ENCODE measurements at regions not wholly inside any gene's neighbourhood (a gene's known extent, or its start where the extent isn't known, plus 50 kb on each side); places are given as distances from the start of the nearest gene placed in this dataset.
A peak's percentile ranks its signal among the peaks of the same experiment; 100 is the strongest.

GRCh38 chr11:116530705-116531104 lies 242.1 kb downstream of the BUD13 start:
- no peaks in the 10 kb centered on the region for H3K4me1 Mint-ChIP-seq (ENCODE audit: low read depth in 2 of 2)
- DNase-seq (ENCODE audit: low spot score) (no peak), ATAC-seq (no peak)
- H3K9me3 Mint-ChIP-seq: no peaks in the 10 kb centered on the region
- H3K27ac Mint-ChIP-seq: no peak overlapping the region
- peaks cover 31 to 43% of the 10 kb centered on the region in 2 donors for H3K27me3 Mint-ChIP-seq
- no peaks in the 10 kb centered on the region for H3K36me3 Mint-ChIP-seq
- no peak overlapping the region for H3K4me3 Mint-ChIP-seq

- no peaks in the 10 kb centered on the region for H3K4me1 Mint-ChIP-seq (ENCODE audit: low read depth in 2 of 2)
- H3K9me3 Mint-ChIP-seq: no peaks in the 10 kb centered on the region
- no peaks in the 10 kb centered on the region for H3K36me3 Mint-ChIP-seq
- H3K4me3 Mint-ChIP-seq: no peak overlapping the region
- H3K27ac Mint-ChIP-seq: no peak overlapping the region
- no peak for DNase-seq (ENCODE audit: low spot score)
- ATAC-seq: no peak
- peaks cover 29 to 38% of the 10 kb centered on the region in 2 donors for H3K27me3 Mint-ChIP-seq
Measured at GRCh38 chr11:116529271-116529670, 243.5 kb downstream of the BUD13 start.

DNA sequence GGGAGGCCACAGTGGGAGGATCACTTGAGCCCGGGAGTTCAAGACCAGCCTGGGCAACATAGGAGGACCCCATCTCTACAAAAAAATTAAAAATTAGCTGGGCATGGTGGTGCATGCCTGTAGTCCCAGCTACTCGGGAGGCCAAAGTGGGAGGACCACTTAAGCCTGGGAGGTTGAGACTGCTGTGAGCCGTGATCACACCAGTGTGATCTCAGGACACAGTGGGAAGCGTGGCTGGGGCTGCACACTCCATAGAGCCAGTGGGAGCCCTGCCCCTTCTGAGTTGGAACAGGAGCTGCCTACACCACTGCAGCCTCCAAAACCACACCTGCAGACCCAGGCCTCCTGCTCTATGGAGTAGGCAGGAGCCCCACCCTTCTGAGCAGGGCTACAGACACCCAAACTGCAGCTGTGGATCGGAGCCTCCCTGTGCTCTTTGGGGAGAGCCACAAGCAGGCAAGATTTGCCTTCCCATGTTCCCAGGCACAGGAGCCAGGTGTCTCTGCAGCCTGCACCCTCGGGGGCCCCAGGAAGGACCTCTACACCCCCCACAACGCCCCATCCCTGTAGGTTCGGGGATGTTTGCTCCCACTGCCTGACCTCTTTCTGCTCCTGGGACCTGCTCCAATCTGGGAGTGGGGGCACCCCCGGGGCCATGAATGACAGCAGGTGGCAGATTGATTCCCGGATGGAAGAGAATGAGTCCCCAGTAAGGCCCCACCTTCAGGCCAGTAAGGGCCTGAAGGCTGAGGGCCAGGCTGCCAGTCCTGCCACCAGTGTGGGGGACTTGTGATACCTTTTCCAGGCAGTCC lies 245.4 kb downstream of the BUD13 start:
- Mint-ChIP-seq H3K9me3 (no peaks in the 10 kb centered on the region), H3K4me3 (no peak overlapping the region), H3K27me3 (peaks cover 28 to 33% of the 10 kb centered on the region in 2 donors), H3K27ac (no peak overlapping the region), H3K36me3 (no peaks in the 10 kb centered on the region), H3K4me1 (ENCODE audit: low read depth in 2 of 2) (no peaks in the 10 kb centered on the region)
- DNase-seq (ENCODE audit: low spot score): no peak
- ATAC-seq: peak in 1 of 2 donors; percentile 52

DNA sequence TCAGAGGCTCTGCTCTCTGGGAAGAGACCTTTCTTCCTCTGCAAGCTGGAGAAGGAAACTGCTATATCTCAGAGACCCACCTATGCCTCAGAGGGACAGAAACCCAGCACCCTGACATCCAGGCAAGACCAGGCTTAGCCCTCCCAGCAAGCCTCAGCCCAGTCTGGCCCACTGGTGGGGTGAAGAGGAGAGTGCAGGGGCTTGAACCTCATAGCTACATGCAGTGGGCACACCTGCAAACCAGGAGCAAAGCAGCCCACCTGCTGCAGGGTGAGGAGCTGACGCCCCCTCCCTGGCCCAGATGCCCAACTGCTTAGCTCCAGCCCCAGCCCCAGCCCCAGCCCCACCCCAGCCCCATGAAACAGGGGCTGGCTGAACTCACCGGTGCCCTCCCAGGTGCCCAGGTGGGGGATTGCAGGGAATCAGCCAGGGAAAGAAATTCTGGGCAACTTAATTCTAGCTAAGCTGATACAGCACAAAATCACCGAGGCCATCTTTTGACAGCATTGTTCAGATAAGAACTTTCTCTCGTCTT lies 246.8 kb downstream of the BUD13 start:
- Mint-ChIP-seq H3K36me3 (no peaks in the 10 kb centered on the region), H3K27me3 (peaks cover 22 to 29% of the 10 kb centered on the region in 2 donors), H3K4me3 (no peak overlapping the region), H3K9me3 (no peaks in the 10 kb centered on the region), H3K4me1 (ENCODE audit: low read depth in 2 of 2) (no peaks in the 10 kb centered on the region), H3K27ac (no peak overlapping the region)
- DNase-seq (ENCODE audit: low spot score) (no peak), ATAC-seq (peak in 1 of 2 donors; percentile 59)

- no peak for DNase-seq (ENCODE audit: low spot score)
- H3K27me3 Mint-ChIP-seq: peaks cover 38 to 66% of the 10 kb centered on the region in 2 donors
- no peaks in the 10 kb centered on the region for H3K36me3 Mint-ChIP-seq
- H3K9me3 Mint-ChIP-seq: no peaks in the 10 kb centered on the region
- no peak overlapping the region for H3K27ac Mint-ChIP-seq
- no peaks in the 10 kb centered on the region for H3K4me1 Mint-ChIP-seq (ENCODE audit: low read depth in 2 of 2)
- no peak for ATAC-seq
- H3K4me3 Mint-ChIP-seq: no peak overlapping the region
Measured at GRCh38 chr11:116519499-116519898, 253.3 kb downstream of the BUD13 start.

GRCh38 chr11:116518141-116518540 lies 254.6 kb downstream of the BUD13 start:
- no peak for ATAC-seq
- no peak overlapping the region for H3K4me3 Mint-ChIP-seq

DNA sequence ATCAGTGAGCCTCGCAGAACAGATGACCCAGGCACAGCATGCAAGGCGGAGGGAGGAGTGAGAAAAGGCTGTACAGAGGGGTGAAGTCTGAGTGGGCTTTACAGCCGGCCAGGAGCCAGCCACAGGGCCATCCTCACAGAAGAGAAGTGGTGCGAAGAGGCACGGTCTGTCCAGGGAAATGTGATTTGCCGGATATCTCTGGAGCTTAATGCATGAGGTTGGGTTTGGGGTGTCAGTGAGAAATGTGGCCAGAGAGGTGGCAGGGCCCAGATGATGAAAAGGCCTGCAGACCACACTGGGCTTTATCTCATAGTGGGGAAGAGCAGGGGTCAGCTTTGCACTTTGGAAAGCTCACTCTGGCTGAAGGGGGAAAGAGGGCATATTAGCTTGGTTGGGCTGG lies 255.2 kb downstream of the BUD13 start:
- ATAC-seq (no peak), DNase-seq (ENCODE audit: low spot score) (no peak)
- Mint-ChIP-seq H3K27me3 (peaks cover 41 to 71% of the 10 kb centered on the region in 2 donors), H3K4me1 (ENCODE audit: low read depth in 2 of 2) (no peaks in the 10 kb centered on the region), H3K4me3 (no peak overlapping the region), H3K9me3 (no peaks in the 10 kb centered on the region), H3K27ac (no peak overlapping the region), H3K36me3 (no peaks in the 10 kb centered on the region)

More at GRCh38 chr11:116518141-116518540, 254.6 kb downstream of the BUD13 start:
- H3K27me3 Mint-ChIP-seq: peaks cover 40 to 72% of the 10 kb centered on the region in 2 donors
- no peak overlapping the region for H3K27ac Mint-ChIP-seq
- DNase-seq (ENCODE audit: low spot score): no peak
- no peaks in the 10 kb centered on the region for H3K9me3 Mint-ChIP-seq
- no peaks in the 10 kb centered on the region for H3K4me1 Mint-ChIP-seq (ENCODE audit: low read depth in 2 of 2)
- H3K36me3 Mint-ChIP-seq: no peaks in the 10 kb centered on the region

DNA sequence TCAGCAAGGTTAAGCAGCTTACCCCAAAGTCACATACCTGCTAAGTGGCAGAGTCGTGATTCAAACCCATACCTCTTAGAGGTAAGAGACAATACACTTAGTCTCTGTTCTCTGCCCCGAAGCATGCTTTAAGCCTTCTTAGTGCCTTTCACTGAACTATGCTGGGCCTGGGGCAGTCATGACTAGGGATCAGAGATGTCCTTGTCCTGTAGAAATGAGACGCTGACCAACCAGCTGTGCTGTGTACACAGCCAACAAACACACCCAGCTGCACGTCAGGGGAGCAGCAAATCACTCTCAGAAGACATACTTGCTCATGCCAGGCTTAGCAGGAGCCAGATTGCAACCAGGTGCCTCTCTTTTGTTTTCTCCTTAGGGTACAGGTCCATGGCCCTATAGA lies 255.7 kb downstream of the BUD13 start:
- Mint-ChIP-seq H3K36me3 (no peaks in the 10 kb centered on the region), H3K27me3 (peaks cover 37 to 66% of the 10 kb centered on the region in 2 donors), H3K4me3 (no peak overlapping the region), H3K27ac (no peak overlapping the region), H3K4me1 (ENCODE audit: low read depth in 2 of 2) (no peaks in the 10 kb centered on the region), H3K9me3 (no peaks in the 10 kb centered on the region)
- no peak for DNase-seq (ENCODE audit: low spot score)
- no peak for ATAC-seq

DNA sequence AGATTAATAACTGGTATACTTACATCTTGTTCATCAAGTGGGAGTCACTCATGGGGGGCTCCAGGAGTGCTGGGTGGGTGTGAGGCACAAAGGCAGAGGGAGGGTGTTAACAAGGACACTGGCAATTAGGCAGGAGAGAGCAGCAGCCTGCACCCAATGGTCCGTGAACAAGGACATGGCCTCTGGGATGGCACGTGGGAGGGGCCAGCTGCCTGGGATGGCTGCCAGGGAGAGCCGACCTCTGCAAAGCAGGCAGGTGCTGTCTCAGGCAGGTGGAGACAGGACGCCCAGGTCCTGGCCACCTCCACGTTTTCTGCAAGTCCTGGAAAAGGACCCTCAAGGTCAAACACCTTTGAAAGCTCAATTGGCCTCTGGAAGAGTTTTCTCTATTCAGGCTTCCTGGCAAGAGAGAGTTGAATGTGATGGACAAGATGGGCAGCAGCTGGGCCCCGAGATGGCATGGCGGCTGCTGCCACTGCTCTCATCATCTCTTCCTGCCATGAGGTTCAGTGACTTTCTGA lies 257.1 kb downstream of the BUD13 start:
- Mint-ChIP-seq H3K4me1 (ENCODE audit: low read depth in 2 of 2) (no peaks in the 10 kb centered on the region), H3K36me3 (no peaks in the 10 kb centered on the region), H3K9me3 (no peaks in the 10 kb centered on the region), H3K4me3 (no peak overlapping the region), H3K27ac (no peak overlapping the region), H3K27me3 (peaks cover 37 to 60% of the 10 kb centered on the region in 2 donors)
- DNase-seq (ENCODE audit: low spot score) (no peak), ATAC-seq (no peak)

GRCh38 chr11:116513894-116514293 lies 258.9 kb downstream of the BUD13 start:
- Mint-ChIP-seq H3K36me3 (no peaks in the 10 kb centered on the region), H3K27ac (no peak overlapping the region), H3K27me3 (peaks cover 27 to 60% of the 10 kb centered on the region in 2 donors), H3K4me3 (no peak overlapping the region), H3K9me3 (no peaks in the 10 kb centered on the region), H3K4me1 (ENCODE audit: low read depth in 2 of 2) (no peaks in the 10 kb centered on the region)
- ATAC-seq (no peak), DNase-seq (ENCODE audit: low spot score) (no peak)

DNA sequence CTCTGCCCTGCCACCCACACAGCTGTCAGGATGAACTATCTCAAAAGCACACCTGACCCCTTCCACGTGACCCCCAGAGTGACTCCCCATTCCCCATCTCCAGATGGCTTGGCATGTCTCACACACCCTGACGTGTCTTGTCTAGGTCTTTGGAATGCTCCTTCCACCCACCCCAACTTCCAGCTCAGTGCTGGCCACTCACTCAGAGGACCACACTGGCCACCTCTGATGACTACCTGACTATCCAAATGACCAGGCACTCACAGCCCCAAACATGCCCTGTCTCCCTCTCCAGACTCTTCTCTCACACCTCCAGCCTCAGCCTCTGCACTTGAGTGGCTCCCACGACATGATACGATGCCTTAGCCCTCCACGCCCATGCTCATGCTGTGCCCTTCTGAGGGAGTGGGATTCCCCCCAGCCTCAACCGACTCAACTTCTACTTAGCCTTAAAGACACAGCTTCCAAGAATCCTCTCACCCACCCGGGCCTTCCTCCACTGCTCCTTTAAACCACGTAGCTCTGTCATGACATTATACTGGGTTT lies 259.4 kb downstream of the BUD13 start:
- no peaks in the 10 kb centered on the region for H3K9me3 Mint-ChIP-seq
- no peaks in the 10 kb centered on the region for H3K4me1 Mint-ChIP-seq (ENCODE audit: low read depth in 2 of 2)
- peaks cover 28 to 60% of the 10 kb centered on the region in 2 donors for H3K27me3 Mint-ChIP-seq
- H3K36me3 Mint-ChIP-seq: no peaks in the 10 kb centered on the region
- DNase-seq (ENCODE audit: low spot score) (no peak), ATAC-seq (no peak)
- H3K4me3 Mint-ChIP-seq: no peak overlapping the region
- no peak overlapping the region for H3K27ac Mint-ChIP-seq

- Mint-ChIP-seq H3K27ac (no peak overlapping the region), H3K4me1 (ENCODE audit: low read depth in 2 of 2) (no peaks in the 10 kb centered on the region), H3K36me3 (no peaks in the 10 kb centered on the region), H3K4me3 (no peak overlapping the region), H3K9me3 (no peaks in the 10 kb centered on the region), H3K27me3 (peaks cover 28 to 56% of the 10 kb centered on the region in 2 donors)
- ATAC-seq: no peak
- DNase-seq (ENCODE audit: low spot score): no peak
Measured at GRCh38 chr11:116512841-116513240, 259.9 kb downstream of the BUD13 start.

- no peaks in the 10 kb centered on the region for H3K9me3 Mint-ChIP-seq
- H3K36me3 Mint-ChIP-seq: no peaks in the 10 kb centered on the region
- H3K4me3 Mint-ChIP-seq: no peak overlapping the region
- DNase-seq (ENCODE audit: low spot score) (no peak), ATAC-seq (no peak)
- H3K27ac Mint-ChIP-seq: no peak overlapping the region
- peaks cover 0 to 3% of the 10 kb centered on the region in 2 donors for H3K4me1 Mint-ChIP-seq (ENCODE audit: low read depth in 2 of 2)
- H3K27me3 Mint-ChIP-seq: peaks cover 31 to 45% of the 10 kb centered on the region in 2 donors
Measured at GRCh38 chr11:116511684-116512083, 261.1 kb downstream of the BUD13 start.

Measured in natural killer cell treated with Interleukin-12 subunit alpha and Interleukin-12 subunit beta and Interleukin-15 and Interleukin-18, amount 100 ng/mL, for 72 hours (primary cell).